SU-DHL-6 (cell line): ENCODE measurements at regions not wholly inside any gene's neighbourhood (a gene's known extent, or its start where the extent isn't known, plus 50 kb on each side); places are given as distances from the start of the nearest gene placed in this dataset.

Experiments used
- EZH2phosphoT487 ChIP-seq: fragments of 200-600 bp; sonication (generic), shearing (Covaris generic); conservative IDR thresholded peaks from 2 replicates; pipeline ENCODE4 v1.6.1; 2018; ENCODE audit warnings: mild to moderate bottlenecking, antibody characterized with exemption, low read length, moderate library complexity, mixed read lengths
- TF ChIP-seq, protein P1 (sequence below): fragments of 200-600 bp; sonication (generic); IDR thresholded peaks from one replicate; pipeline ENCODE4 v1.5.1; 2017; ENCODE audit warnings: antibody characterized with exemption, mild to moderate bottlenecking, low read length, moderate library complexity; ENCODE audit not compliant: insufficient read depth, poor library complexity, severe bottlenecking

GRCh38 chr15:69744391-69745162 lies 292.0 kb downstream of the RPLP1 start:
- TF ChIP-seq, protein P1, sequence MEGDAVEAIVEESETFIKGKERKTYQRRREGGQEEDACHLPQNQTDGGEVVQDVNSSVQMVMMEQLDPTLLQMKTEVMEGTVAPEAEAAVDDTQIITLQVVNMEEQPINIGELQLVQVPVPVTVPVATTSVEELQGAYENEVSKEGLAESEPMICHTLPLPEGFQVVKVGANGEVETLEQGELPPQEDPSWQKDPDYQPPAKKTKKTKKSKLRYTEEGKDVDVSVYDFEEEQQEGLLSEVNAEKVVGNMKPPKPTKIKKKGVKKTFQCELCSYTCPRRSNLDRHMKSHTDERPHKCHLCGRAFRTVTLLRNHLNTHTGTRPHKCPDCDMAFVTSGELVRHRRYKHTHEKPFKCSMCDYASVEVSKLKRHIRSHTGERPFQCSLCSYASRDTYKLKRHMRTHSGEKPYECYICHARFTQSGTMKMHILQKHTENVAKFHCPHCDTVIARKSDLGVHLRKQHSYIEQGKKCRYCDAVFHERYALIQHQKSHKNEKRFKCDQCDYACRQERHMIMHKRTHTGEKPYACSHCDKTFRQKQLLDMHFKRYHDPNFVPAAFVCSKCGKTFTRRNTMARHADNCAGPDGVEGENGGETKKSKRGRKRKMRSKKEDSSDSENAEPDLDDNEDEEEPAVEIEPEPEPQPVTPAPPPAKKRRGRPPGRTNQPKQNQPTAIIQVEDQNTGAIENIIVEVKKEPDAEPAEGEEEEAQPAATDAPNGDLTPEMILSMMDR: no peak
- no peak for TF ChIP-seq EZH2phosphoT487
